BLaER1 (cell line): ENCODE measurements at regions not wholly inside any gene's neighbourhood (a gene's known extent, or its start where the extent isn't known, plus 50 kb on each side); places are given as distances from the start of the nearest gene placed in this dataset.

Source experiments
- H3K27ac ChIP-seq: shearing (Covaris generic); formaldehyde crosslinking; 2 replicates; pipeline ENCODE4 v1.8.1; 2022
- H3K27me3 ChIP-seq: shearing (Covaris generic); formaldehyde crosslinking; 2 replicates; pipeline ENCODE4 v1.8.1; 2022
- H3K36me3 ChIP-seq: shearing (Covaris generic); formaldehyde crosslinking; 2 replicates; pipeline ENCODE4 v1.8.1; 2022
- H3K4me1 ChIP-seq: shearing (Covaris generic); formaldehyde crosslinking; 2 replicates; pipeline ENCODE4 v1.8.1; 2022
- H3K4me2 ChIP-seq: shearing (Covaris generic); formaldehyde crosslinking; 2 replicates; pipeline ENCODE4 v1.8.1; 2022
- H3K4me3 ChIP-seq: shearing (Covaris generic); formaldehyde crosslinking; 2 replicates; pipeline ENCODE4 v1.8.1; 2022
- H3K9ac ChIP-seq: shearing (Covaris generic); formaldehyde crosslinking; 2 replicates; pipeline ENCODE4 v1.8.1; 2022
- H3K9me3 ChIP-seq: shearing (Covaris generic); formaldehyde crosslinking; 2 replicates; pipeline ENCODE4 v1.8.1; 2022
- H4K20me1 ChIP-seq: shearing (Covaris generic); formaldehyde crosslinking; 2 replicates; pipeline ENCODE4 v1.8.1; 2022
- Cebpa-rat ChIP-seq: shearing (Covaris generic); IDR thresholded peaks from 2 replicates; pipeline ENCODE4 v1.8.1; 2022

- H3K27ac ChIP-seq: no peak overlapping the region
- no peak overlapping the region for H3K4me2 ChIP-seq
- no peak overlapping the region for H3K4me3 ChIP-seq
- H3K9me3 ChIP-seq: no peaks in the 10 kb centered on the region; the same call in 1 of the 2 replicates
- no peaks in the 10 kb centered on the region for H3K4me1 ChIP-seq
- no peaks in the 10 kb centered on the region for H3K27me3 ChIP-seq
- TF ChIP-seq Cebpa-rat: no peak
- no peak overlapping the region for H3K9ac ChIP-seq
- no peaks in the 10 kb centered on the region for H4K20me1 ChIP-seq
- H3K36me3 ChIP-seq: no peaks in the 10 kb centered on the region
These were observed 473.0 kb downstream of the TMX3 start for GRCh38 chr18:68241881-68242280.

GRCh38 chr18:68234676-68235075 is 480.2 kb downstream of the TMX3 start:
- Histone ChIP-seq H3K36me3 (no peaks in the 10 kb centered on the region), H3K27ac (no peak overlapping the region), H4K20me1 (no peaks in the 10 kb centered on the region), H3K27me3 (no peaks in the 10 kb centered on the region), H3K4me3 (no peak overlapping the region), H3K9me3 (no peaks in the 10 kb centered on the region; the same call in 1 of the 2 replicates), H3K9ac (no peak overlapping the region), H3K4me2 (no peak overlapping the region), H3K4me1 (peaks cover 8% of the 10 kb centered on the region; the same call in 1 of the 2 replicates)
- no peak for TF ChIP-seq Cebpa-rat

- Histone ChIP-seq H3K27ac (no peak overlapping the region), H3K4me2 (no peak overlapping the region), H3K4me1 (peaks cover 8% of the 10 kb centered on the region; the same call in 1 of the 2 replicates), H3K27me3 (no peaks in the 10 kb centered on the region), H3K9ac (no peak overlapping the region), H4K20me1 (no peaks in the 10 kb centered on the region), H3K4me3 (no peak overlapping the region), H3K9me3 (no peaks in the 10 kb centered on the region; the same call in 1 of the 2 replicates), H3K36me3 (no peaks in the 10 kb centered on the region)
- TF ChIP-seq Cebpa-rat: no peak
These were observed 480.8 kb downstream of the TMX3 start for GRCh38 chr18:68234131-68234530.

- Histone ChIP-seq H3K9me3 (no peaks in the 10 kb centered on the region), H3K9ac (no peak overlapping the region), H3K27me3 (no peaks in the 10 kb centered on the region), H3K4me2 (0 out of 2 replicates have a peak overlapping the region, but pooled peaks have one; percentile 15), H3K27ac (no peak overlapping the region), H3K4me1 (peaks cover 8% of the 10 kb centered on the region; the same call in 1 of the 2 replicates), H3K4me3 (no peak overlapping the region), H3K36me3 (no peaks in the 10 kb centered on the region), H4K20me1 (no peaks in the 10 kb centered on the region)
- TF ChIP-seq Cebpa-rat: no peak
These were observed 481.9 kb downstream of the TMX3 start for GRCh38 chr18:68233018-68233417.

- Histone ChIP-seq H3K4me1 (peaks cover 8% of the 10 kb centered on the region; the same call in 1 of the 2 replicates), H3K9ac (no peak overlapping the region), H3K4me3 (no peak overlapping the region), H3K36me3 (no peaks in the 10 kb centered on the region), H3K27me3 (no peaks in the 10 kb centered on the region), H4K20me1 (no peaks in the 10 kb centered on the region), H3K4me2 (no peak overlapping the region), H3K27ac (no peak overlapping the region), H3K9me3 (no peaks in the 10 kb centered on the region)
- TF ChIP-seq Cebpa-rat: no peak
These were observed 485.6 kb downstream of the TMX3 start for GRCh38 chr18:68229351-68229750.

GRCh38 chr18:68221111-68221724 is 493.7 kb downstream of the TMX3 start:
- H3K36me3 ChIP-seq: no peaks in the 10 kb centered on the region
- H3K27ac ChIP-seq: 0 out of 2 replicates have a peak overlapping the region, but pooled peaks have one; percentile 13
- no peaks in the 10 kb centered on the region for H3K27me3 ChIP-seq
- no peak overlapping the region for H3K4me3 ChIP-seq
- no peak for TF ChIP-seq Cebpa-rat
- peak overlapping the region; percentile 41 for H3K4me2 ChIP-seq
- H3K9ac ChIP-seq: no peak overlapping the region
- H3K9me3 ChIP-seq: no peaks in the 10 kb centered on the region
- H3K4me1 ChIP-seq: peaks cover 17% of the 10 kb centered on the region
- H4K20me1 ChIP-seq: no peaks in the 10 kb centered on the region

GRCh38 chr18:68220458-68220857 is 494.4 kb downstream of the TMX3 start:
- no peak for TF ChIP-seq Cebpa-rat
- Histone ChIP-seq H3K4me2 (peak overlapping the region; percentile 19; the same call in 1 of the 2 replicates), H3K27ac (no peak overlapping the region), H4K20me1 (no peaks in the 10 kb centered on the region), H3K27me3 (no peaks in the 10 kb centered on the region), H3K9ac (no peak overlapping the region), H3K4me3 (no peak overlapping the region), H3K9me3 (no peaks in the 10 kb centered on the region), H3K36me3 (no peaks in the 10 kb centered on the region), H3K4me1 (peaks cover 17% of the 10 kb centered on the region)

GRCh38 chr18:68219872-68220271 is 495.0 kb downstream of the TMX3 start:
- Histone ChIP-seq H3K4me1 (peaks cover 17% of the 10 kb centered on the region), H3K9ac (no peak overlapping the region), H3K27me3 (no peaks in the 10 kb centered on the region), H4K20me1 (no peaks in the 10 kb centered on the region), H3K4me2 (peak overlapping the region; percentile 19; the same call in 1 of the 2 replicates), H3K27ac (no peak overlapping the region), H3K9me3 (no peaks in the 10 kb centered on the region), H3K4me3 (no peak overlapping the region), H3K36me3 (no peaks in the 10 kb centered on the region)
- TF ChIP-seq Cebpa-rat: no peak

GRCh38 chr18:68219274-68219673 is 495.6 kb downstream of the TMX3 start:
- no peaks in the 10 kb centered on the region for H3K36me3 ChIP-seq
- no peak for TF ChIP-seq Cebpa-rat
- H3K9me3 ChIP-seq: no peaks in the 10 kb centered on the region
- no peaks in the 10 kb centered on the region for H4K20me1 ChIP-seq
- no peak overlapping the region for H3K9ac ChIP-seq
- no peaks in the 10 kb centered on the region for H3K27me3 ChIP-seq
- no peak overlapping the region for H3K27ac ChIP-seq
- no peak overlapping the region for H3K4me3 ChIP-seq
- no peak overlapping the region for H3K4me2 ChIP-seq
- peaks cover 17% of the 10 kb centered on the region for H3K4me1 ChIP-seq

GRCh38 chr18:68215931-68216330 is 499.0 kb downstream of the TMX3 start:
- Histone ChIP-seq H3K27me3 (no peaks in the 10 kb centered on the region), H3K9ac (no peak overlapping the region), H3K4me3 (no peak overlapping the region), H3K27ac (no peak overlapping the region), H4K20me1 (no peaks in the 10 kb centered on the region), H3K9me3 (no peaks in the 10 kb centered on the region), H3K4me1 (peaks cover 10% of the 10 kb centered on the region), H3K36me3 (no peaks in the 10 kb centered on the region), H3K4me2 (no peak overlapping the region)
- no peak for TF ChIP-seq Cebpa-rat
